ENCODE measurements at regions not wholly inside any gene's neighbourhood (a gene's known extent, or its start where the extent isn't known, plus 50 kb on each side); places are given as distances from the start of the nearest gene placed in this dataset.
"Not testable (repeated sequence)": the region's sequence is repeated elsewhere in the genome, so short reads cannot be mapped to it uniquely, and the experiment has no call there.

DNA sequence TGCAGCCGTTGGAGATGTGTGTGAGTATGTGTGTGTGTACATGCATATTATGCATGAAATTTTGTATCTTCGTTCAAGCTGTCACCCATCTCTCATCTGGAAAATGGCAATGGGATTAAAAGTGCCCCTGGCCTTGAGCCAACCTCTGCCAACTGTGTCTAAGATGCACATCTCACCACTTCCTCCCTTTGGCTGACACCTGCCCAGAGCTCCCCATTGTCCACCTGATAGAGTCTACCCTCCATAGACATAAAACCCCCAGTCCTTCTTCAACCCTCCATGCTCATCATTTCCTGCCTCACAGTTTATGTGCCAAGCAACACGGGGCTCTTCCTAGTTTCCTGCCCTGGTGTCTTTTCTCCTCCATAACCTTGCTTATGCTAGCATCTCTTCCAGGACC is 187.5 kb upstream of the HES1 start:
- Histone ChIP-seq H3K36me3 (ENCODE audit: insufficient read depth) (no peaks in the 10 kb centered on the region), H3K4me3 (ENCODE audit: low read depth, low read length) (no peak overlapping the region), H3K4me1 (ENCODE audit: insufficient read depth) (peaks cover 2% of the 10 kb centered on the region), H3K27ac (ENCODE audit: low read depth) (no peak overlapping the region)
- 75% methylated on average over 3 of the region's 3 CpGs for WGBS
- no peak for DNase-seq (ENCODE audit: extremely low spot score)

DNA sequence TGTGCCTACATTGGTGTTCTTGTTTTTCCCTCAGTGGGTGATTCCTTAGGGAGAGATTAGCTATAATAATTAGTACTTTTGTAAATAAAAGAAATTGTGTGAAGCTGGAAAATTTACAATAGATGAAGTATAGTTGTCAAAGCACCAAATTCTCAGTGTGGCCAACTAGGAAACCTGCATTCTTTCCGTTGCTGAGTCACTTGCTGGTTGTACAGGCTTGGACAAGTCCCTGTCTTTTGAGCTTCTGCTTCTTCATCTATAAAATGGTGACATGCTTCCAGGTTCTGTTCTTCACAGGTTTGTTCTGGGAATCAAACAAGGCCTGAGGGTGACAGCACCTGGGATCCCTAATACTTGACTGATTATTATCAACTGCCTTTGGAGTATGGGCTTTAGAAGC is 184.1 kb upstream of the HES1 start:
- WGBS: 86% methylated on average over 1 of the region's 1 CpG
- no peak for DNase-seq (ENCODE audit: extremely low spot score)
- H3K4me1 ChIP-seq (ENCODE audit: insufficient read depth): peaks cover 2% of the 10 kb centered on the region

DNA sequence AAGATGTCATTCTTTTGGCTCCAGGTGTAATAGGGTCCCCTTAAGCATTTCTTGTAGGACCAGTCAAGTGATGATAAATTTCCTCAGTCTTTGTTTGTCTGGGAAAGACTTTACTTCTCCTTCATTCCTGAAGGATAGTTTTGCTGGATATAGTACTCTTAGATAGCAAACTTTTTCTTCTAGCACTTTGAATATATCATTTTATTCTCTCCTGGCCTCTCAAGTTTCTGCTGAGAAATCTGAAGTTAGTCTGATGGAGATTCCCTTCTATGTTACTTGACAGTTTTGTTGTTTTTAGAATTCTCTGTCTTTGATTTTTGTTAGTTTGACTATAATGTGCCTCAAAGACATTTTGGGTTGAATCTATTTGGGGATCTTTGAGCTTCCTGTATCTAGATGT is 181.2 kb upstream of the HES1 start:
- DNase-seq (ENCODE audit: extremely low spot score): no peak

More for the DNA sequence above, 184.1 kb upstream of the HES1 start:
- H3K27ac ChIP-seq (ENCODE audit: low read depth): no peak overlapping the region
- H3K4me3 ChIP-seq (ENCODE audit: low read depth, low read length): no peak overlapping the region
- H3K36me3 ChIP-seq (ENCODE audit: insufficient read depth): no peaks in the 10 kb centered on the region

DNA sequence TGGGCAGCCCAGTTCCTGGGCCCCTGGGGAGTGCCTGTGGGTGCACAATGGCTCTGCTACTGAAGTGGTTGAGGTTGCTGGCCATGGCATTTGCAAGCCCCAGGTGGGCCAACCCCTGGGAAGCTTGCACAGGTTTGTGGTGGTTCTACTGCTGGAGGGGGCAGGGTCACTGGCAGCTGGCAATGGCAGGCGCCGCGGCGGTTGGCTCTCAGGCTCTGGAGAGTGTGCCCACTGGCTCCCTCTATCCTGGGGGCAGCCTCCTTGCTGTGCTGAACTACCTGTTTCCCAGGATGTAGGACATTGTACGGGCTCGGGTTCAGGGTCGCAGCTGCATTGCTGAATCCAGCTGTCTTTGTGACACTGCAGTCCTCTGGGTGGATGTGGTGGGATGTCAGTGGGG is 180.2 kb upstream of the HES1 start:
- DNase-seq (ENCODE audit: extremely low spot score): no peak
- H3K36me3 ChIP-seq (ENCODE audit: insufficient read depth): no peaks in the 10 kb centered on the region
- peaks cover 2% of the 10 kb centered on the region for H3K4me1 ChIP-seq (ENCODE audit: insufficient read depth)
- WGBS: 98% methylated on average over 7 of the region's 7 CpGs
- no peak overlapping the region for H3K4me3 ChIP-seq (ENCODE audit: low read depth, low read length)
- H3K27ac ChIP-seq (ENCODE audit: low read depth): no peak overlapping the region

More for the DNA sequence above, 181.2 kb upstream of the HES1 start:
- Histone ChIP-seq H3K4me3 (ENCODE audit: low read depth, low read length) (no peak overlapping the region), H3K36me3 (ENCODE audit: insufficient read depth) (no peaks in the 10 kb centered on the region), H3K27ac (ENCODE audit: low read depth) (no peak overlapping the region), H3K4me1 (ENCODE audit: insufficient read depth) (peaks cover 2% of the 10 kb centered on the region)

DNA sequence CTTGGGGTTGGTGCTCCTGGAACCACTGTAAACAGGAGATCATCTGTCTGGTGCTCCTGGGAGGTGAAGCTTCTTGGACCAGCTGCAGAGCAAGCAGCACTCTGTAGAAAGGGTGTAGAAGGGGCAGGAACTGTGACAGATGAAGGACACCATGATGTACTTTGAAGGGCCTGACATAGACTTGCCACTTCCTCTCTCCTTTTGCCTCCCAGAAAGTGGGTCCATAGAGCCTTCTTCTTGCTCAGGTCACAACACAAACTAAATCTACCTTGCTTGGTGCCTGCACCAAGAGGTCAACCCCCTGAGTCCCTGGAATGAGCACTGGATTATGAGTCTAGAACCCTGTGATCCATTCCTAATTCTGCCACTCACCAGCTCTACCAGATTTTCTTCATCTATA is 176.1 kb upstream of the HES1 start:
- no peak overlapping the region for H3K4me3 ChIP-seq (ENCODE audit: low read depth, low read length)
- H3K4me1 ChIP-seq (ENCODE audit: insufficient read depth): no peaks in the 10 kb centered on the region
- no peak overlapping the region for H3K27ac ChIP-seq (ENCODE audit: low read depth)
- DNase-seq (ENCODE audit: extremely low spot score): no peak
- no peaks in the 10 kb centered on the region for H3K36me3 ChIP-seq (ENCODE audit: insufficient read depth)

DNA sequence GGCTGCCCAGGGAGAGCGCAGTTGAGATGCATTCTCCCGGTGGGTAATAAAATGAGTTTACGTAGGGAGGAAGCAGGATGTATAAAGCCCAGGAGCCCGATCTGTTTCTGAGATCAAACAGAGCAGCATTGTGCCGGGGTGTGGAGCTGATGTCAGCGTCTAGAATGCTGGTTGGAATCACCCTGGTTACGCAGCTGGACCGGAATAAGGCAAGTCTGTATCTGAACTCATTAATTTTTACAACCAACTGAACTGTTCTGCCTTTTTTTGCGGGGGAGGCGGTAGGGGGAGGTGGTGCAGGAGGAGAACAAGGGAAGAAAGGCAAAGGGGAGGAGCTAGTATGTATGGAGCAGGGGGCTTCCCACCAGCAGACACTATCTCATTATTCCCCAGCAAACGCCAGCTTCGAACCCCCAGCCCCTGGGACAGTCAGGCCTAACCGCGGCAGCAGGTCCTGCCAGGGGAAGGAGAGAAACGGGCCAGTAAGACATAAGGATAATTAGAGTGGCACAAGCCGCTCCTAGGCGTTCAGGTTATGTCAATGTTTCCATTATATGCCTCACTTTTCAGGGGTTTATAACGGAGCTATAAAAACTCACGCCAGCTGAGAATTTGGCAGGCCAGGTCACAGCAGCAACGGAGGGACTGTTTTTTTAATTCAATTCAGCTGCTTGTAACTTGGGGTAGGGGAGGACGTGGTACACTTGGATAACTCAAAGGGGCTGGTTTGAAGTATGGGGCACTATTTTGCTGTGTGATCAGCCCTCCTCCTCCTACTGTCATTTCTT is 175.3 kb upstream of the HES1 start:
- Histone ChIP-seq H3K4me1 (ENCODE audit: insufficient read depth) (no peaks in the 10 kb centered on the region), H3K36me3 (ENCODE audit: insufficient read depth) (no peaks in the 10 kb centered on the region), H3K27ac (ENCODE audit: low read depth) (no peak overlapping the region), H3K4me3 (ENCODE audit: low read depth, low read length) (no peak overlapping the region)
- 26% methylated on average over 21 of the region's 21 CpGs for WGBS
- DNase-seq (ENCODE audit: extremely low spot score): peak; percentile 93

DNA sequence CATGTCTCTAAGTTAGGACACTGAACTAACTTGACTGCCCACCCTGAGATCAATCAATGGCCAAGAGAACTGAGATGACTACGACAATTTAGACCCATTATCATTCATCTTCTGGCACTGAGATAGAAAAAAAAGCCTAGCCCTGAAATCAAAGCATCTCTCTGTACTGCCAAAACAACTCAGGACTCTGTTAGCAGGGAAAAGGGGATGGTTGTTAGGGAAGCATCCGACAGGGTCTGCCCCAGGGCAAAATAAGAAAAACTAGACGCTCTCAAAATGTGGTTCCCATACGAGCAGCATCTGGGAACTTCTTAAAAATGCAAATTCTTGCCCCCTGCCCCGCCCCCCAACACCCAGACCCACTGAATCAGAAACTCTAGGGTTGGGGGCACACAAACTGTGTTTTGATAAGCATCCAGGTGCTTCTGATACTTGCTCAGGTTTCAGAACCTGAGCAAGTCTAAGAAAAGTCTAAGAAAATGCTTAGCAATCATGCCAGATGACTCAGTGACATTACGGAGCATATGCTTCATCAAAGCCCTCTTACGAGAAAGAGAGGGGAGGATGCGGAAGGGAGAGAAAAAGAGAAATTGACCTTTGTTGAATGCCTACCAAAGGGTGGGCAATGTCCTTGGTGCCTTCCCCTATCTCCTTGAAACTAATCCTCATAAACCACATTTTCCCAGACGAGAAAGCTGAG is 172.8 kb upstream of the HES1 start:
- 84% methylated on average over 9 of the region's 9 CpGs for WGBS
- H3K36me3 ChIP-seq (ENCODE audit: insufficient read depth): no peaks in the 10 kb centered on the region
- no peak overlapping the region for H3K27ac ChIP-seq (ENCODE audit: low read depth)
- DNase-seq (ENCODE audit: extremely low spot score): no peak
- no peaks in the 10 kb centered on the region for H3K4me1 ChIP-seq (ENCODE audit: insufficient read depth)
- no peak overlapping the region for H3K4me3 ChIP-seq (ENCODE audit: low read depth, low read length)

DNA sequence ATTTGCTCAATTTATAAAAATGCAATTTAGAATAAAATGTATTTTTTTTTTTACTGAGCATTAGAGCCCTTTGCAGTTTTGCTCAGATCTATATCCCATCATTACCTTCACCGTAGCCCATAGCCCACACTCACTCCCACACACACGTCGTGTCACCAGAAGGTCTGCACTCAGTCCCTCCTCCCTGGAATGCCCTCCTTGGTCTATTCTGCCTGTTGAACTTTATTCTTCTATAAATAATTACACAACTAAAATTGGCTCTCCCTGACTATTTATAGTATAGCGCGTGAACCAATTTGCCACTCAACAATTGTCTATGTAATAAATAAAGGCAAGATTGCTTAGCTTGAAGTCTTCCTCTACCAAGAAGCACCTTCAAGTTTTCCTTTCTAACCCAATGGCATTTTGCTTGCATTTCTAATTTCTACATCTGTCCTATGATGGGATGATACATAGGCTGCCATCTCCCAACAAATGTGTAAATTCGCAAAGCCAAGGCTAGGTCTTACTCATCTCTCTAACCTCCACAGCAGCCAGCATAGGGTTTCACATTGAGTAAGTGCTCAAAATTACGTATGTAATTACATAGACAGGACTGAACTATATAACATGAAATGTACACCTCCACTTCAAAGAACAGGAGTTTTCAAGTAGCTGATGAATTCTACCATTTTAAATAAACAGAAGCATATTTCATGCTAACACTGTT is 172.0 kb upstream of the HES1 start:
- Histone ChIP-seq H3K36me3 (ENCODE audit: insufficient read depth) (no peaks in the 10 kb centered on the region), H3K4me1 (ENCODE audit: insufficient read depth) (no peaks in the 10 kb centered on the region), H3K4me3 (ENCODE audit: low read depth, low read length) (no peak overlapping the region), H3K27ac (ENCODE audit: low read depth) (no peak overlapping the region)
- DNase-seq (ENCODE audit: extremely low spot score): no peak
- WGBS: 91% methylated on average over 7 of the region's 7 CpGs

DNA sequence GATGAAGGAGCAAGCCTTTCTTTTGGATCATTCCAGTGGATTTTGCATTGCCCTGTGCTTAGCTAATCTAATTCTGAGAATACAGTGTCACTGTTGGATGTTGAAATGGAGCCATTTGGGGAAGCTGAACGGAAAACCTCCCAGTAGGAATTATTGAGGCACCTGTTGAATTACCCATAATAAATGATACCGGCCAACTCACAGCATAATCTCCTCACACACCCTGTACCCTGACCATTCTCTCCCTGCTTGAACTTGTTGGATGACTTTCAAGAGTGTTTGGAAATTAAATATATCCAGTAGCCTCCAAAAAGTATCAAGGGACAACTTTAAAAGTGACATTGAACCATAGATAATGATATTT is 171.4 kb upstream of the HES1 start:
- no peak overlapping the region for H3K27ac ChIP-seq (ENCODE audit: low read depth)
- WGBS: 92% methylated on average over 2 of the region's 2 CpGs
- no peaks in the 10 kb centered on the region for H3K36me3 ChIP-seq (ENCODE audit: insufficient read depth)
- H3K4me3 ChIP-seq (ENCODE audit: low read depth, low read length): no peak overlapping the region
- H3K4me1 ChIP-seq (ENCODE audit: insufficient read depth): no peaks in the 10 kb centered on the region
- no peak for DNase-seq (ENCODE audit: extremely low spot score)

DNA sequence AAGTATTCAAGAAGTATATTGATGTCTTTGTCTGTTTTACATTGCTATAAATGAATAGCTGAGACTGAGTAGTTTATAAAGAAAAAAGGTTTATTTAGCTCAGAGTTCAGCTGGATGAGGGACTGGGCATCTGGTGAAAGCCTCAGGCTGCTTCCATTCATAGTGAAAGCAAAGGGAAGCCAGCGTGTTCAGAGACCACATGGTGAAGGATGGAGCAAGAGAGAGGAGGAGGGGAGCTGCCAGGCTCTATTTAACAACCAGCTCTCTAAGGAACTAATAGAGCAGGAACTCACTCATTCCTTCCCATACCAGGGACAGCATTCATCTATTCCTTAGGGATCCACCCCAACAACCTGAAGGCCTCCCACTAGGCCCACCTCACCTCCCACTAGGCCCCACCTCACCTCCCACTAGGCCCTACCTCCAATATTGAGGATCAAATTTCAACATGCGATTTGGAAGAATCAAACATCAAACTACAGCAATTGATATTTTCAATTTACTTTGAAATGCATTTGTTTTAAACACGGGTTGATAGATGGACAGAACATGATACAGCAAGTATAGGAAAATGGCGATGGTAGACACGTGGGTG is 167.5 kb upstream of the HES1 start:
- Histone ChIP-seq H3K4me3 (ENCODE audit: low read depth, low read length) (no peak overlapping the region), H3K27ac (ENCODE audit: low read depth) (no peak overlapping the region), H3K4me1 (ENCODE audit: insufficient read depth) (no peaks in the 10 kb centered on the region), H3K36me3 (ENCODE audit: insufficient read depth) (no peaks in the 10 kb centered on the region)
- WGBS: 88% methylated on average over 5 of the region's 5 CpGs
- DNase-seq (ENCODE audit: extremely low spot score): no peak

DNA sequence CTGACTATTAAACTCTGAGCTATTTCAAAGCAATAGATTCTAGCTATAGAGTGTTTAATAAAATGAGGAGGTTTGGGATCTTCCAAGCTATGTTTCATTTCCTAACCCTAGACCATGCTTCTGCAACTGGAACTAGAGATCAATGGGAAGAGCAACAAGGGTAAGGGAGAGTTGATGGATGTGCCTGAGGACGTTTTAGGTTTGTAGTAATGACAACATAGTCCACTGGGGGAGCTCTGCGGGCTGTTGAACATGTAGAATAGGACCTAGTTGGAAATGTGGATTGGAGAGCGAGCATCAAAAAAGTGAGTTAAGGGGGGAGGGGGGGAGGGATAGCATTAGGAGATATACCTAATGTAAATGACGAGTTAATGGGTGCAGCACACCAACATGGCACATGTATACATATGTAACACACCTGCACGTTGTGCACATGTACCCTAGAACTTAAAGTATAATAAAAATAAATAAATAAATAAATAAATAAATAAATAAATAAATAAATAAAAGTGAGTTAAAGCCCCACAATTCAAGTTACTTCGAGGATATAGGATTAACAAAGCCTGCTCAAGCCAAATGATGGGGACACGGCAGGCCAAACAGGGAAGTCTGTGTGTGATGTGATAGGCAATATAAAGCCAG is 165.7 kb upstream of the HES1 start:
- WGBS: 56% methylated on average over 7 of the region's 7 CpGs
- H3K4me3 ChIP-seq (ENCODE audit: low read depth, low read length); H3K4me1 ChIP-seq (ENCODE audit: insufficient read depth); H3K36me3 ChIP-seq (ENCODE audit: insufficient read depth); H3K27ac ChIP-seq (ENCODE audit: low read depth); DNase-seq (ENCODE audit: extremely low spot score): not testable (repeated sequence)

DNA sequence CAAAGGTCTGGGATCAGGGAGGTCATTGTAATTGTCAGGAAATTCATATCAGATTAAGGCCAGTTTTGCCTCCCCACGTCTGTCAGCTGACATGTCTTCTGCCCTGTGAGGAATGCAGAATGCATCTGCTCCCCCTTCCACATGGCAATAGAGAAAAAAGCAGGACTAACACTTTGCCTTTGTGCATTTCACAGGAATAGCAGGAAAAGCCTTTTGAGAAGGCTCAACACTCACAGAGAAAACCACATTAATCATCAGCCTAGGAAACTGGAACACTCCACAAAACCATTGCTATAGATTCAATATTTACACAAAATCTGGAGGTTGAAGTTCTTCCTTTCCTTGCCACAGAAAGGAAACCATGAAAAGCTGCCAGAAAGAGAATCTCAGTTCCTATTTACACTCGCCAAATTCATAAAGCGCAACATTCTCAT is 165.2 kb upstream of the HES1 start:
- Histone ChIP-seq H3K27ac (ENCODE audit: low read depth) (no peak overlapping the region), H3K36me3 (ENCODE audit: insufficient read depth) (no peaks in the 10 kb centered on the region), H3K4me1 (ENCODE audit: insufficient read depth) (no peaks in the 10 kb centered on the region), H3K4me3 (ENCODE audit: low read depth, low read length) (no peak overlapping the region)
- DNase-seq (ENCODE audit: extremely low spot score): no peak
- WGBS: 56% methylated on average over 3 of the region's 3 CpGs

DNA sequence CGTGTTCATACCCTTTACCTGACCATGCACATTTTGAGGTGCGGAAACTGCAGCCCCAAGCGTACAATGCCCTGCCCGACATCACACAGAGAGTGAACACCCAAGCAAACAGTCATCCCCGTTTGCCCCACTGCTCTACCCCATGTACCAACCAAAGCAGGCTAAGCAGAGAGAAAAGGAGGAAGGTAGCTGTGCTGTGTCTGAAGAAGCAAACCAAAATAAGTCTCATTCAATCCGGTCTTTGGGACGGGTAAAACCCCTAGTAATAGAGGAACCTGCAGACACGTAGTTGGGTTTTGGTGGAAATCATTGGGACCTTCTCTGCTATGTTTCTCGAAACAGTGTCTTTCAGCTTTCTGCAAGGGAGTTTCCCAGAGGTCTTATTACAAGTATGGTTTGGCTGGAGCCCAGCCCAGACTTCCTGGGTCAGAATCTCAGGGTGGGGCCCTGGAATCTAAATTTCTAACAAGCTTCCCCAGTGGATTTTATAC is 164.6 kb upstream of the HES1 start:
- 63% methylated on average over 9 of the region's 9 CpGs for whole genome bisulfite sequencing

More for the DNA sequence above, 164.6 kb upstream of the HES1 start:
- Histone ChIP-seq H3K4me1 (ENCODE audit: insufficient read depth) (no peaks in the 10 kb centered on the region), H3K4me3 (ENCODE audit: low read depth, low read length) (no peak overlapping the region), H3K36me3 (ENCODE audit: insufficient read depth) (no peaks in the 10 kb centered on the region), H3K27ac (ENCODE audit: low read depth) (no peak overlapping the region)
- no peak for DNase-seq (ENCODE audit: extremely low spot score)
